Eye (tissue), 1 donor: ENCODE measurements at regions not wholly inside any gene's neighbourhood (a gene's known extent, or its start where the extent isn't known, plus 50 kb on each side); places are given as distances from the start of the nearest gene placed in this dataset.
A peak's percentile ranks its signal among the peaks of the same experiment; 100 is the strongest.

ENCODE experiments used
- DNase-seq: peaks from one replicate; pipeline ENCODE4 v3.0.0-alpha.2; 2015

DNA sequence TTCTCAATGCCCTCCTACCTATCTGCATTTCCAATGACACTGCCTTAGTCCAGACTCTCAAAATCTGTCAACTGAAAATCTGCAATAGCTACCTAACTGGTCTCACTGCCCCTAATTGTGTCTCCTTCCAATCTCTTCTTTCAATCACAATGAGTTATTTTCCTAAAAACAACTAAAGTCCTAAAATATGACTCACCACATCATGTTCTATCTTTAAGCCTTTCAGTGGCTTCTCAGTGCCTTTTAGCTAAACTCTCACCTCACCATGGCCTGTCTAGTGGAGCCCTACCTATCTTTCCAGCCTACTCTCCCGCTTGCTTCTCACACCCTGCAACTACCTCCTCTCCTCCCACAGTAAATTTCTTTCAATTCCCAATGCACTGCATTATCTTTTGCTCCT lies 220.9 kb upstream of the PKDCC start:
- no peak for DNase-seq

DNA sequence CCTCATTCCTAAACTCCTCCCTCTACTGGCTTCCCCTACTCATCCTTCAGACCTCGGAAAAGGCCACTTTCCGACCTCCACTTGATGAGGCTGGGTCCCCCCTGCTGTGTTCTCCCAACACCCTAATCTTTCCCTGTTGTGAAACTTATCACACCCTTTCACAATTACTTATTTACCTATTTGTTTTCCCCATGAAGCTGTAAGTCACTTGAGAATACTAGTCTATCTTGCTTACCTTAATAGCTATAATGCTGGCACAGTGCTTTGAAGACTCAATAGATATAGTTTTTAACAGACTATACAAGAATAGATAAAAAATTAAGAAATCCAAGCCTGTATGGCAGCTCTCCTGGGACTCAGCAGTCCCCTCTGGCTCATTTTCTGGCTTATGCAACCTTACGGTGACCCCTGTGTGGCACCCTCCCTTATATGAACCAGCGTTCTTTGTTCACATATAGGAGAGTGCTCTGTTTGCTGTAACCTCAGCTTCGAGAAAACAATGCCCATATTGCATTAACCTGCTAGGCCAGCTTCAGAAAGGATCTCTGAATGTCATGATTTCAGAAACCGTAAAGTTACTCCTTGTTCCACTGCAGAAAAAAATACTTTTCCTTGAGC lies 220.4 kb upstream of the PKDCC start:
- DNase-seq, result no peak

DNA sequence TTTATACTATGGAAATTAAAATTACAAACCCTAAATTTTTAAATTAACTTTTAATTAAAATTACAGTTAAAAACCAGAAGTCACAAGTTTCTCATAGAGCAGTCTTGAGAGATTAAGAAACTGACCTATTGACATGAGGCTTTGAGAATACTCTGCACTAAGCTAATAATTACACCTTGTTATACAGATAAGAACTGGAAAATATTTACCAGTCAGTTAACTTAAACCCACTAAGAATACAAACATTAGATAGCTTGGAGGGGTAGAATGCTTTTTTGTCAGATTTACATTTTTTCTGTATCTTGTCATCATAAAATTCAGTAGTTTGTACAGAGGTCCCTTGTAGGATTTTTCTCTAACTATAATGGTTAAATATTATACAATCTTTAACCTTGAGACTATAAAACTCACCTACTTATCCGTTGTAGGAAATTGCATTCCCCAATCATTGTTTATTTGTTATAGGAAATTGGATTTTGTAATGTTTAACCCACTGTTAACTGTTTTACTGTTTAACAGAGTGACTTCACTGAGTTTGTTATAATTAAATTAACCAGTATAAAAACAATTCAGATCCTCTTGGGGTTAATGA lies 219.7 kb upstream of the PKDCC start:
- no peak for DNase-seq

DNA sequence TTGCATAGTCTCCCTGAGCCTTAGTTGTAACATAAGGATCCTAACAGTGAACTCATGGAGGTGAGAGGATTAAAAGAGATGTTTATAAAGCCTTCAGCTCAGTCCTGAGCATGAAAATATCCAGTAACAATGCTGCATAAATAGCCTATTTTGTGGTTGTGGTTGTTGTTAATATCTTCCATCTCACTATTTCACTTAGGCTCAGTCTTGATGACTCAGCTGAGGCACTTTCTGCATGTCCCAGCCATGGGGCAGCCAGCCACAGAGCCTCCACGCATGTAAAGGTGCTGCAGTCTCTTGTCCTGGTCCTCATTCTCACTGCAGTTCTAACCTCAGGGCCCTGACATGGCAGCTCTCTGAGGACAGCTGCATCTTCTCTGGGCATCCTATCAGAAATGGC lies 218.8 kb upstream of the PKDCC start:
- DNase-seq, result no peak

DNA sequence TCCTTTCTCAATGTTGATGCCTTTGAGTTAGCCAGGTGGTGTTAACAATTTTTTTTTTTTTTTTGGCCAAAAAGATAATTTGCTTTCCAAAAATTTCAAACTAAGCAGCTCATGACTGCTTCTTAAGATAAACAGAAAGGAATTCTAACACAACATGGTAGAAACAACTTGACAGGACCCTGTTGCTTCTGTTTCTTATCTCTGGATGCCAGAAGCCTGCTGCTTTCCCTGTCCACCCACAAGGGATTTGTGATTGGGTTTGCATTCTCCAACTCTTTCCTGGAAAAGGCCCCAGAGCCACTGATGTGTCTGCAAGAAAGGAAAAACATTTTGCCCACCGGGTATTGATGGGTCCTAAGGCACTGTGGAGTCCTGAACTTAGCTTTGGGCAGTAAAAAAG lies 217.2 kb upstream of the PKDCC start:
- DNase-seq, result no peak

DNA sequence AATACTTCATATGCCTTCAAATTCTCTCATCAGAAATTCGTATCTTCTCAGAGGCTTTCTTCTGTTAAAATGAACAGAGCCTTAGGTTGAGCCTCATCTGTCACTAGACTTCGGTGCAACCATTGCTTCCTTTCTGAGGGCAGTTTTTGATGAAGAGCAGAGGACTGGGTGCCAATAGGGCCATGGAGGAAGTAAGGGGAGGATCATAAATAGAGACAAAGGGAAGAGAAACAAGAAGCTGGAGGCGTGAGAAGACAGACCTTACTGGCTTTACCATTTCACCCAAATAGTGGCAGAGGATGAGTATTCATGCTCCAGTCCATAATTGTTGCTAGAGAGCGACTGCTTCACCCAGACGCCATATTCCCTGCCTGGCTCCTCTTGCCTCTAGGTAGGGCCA lies 215.6 kb upstream of the PKDCC start:
- no peak for DNase-seq

DNA sequence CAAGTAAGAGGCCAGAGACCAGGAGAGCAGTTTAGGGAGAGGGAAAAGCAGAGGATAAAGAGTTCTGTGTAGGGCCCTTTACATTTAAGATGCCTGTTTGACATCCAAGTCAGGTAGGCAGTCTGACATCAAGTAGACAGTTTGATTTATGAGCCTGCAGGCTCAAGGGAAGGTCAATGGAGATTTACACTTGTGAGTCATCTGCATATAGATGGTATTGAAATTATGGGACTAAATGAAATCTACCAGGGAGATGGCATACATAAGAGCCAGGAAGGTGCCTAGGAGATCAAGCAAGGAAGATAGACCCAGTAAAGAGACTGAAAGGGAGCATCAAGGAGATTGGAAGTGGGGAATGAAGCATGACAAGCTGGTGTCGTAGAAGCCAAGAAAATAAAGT lies 212.4 kb upstream of the PKDCC start:
- no peak for DNase-seq

DNA sequence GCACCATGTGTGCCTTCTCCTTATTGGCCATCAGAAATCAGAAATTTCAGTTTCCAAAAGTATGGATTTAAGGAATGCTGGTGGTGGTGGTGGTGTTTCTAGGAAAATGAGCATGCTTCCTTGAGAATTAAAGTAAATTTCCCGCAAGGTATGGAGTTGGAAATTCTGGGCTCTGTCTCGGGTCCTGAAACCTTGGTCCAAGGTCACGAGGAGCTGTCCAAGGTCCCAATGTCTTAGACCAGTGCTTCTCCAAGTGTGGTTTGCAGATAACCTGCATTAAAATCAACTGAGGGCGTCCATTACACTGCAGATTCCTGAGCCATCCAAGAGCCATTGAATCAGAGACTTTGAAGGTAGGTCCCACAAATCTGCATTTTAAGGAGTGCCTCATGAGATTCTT lies 210.9 kb upstream of the PKDCC start:
- peak; percentile 83 for DNase-seq

DNA sequence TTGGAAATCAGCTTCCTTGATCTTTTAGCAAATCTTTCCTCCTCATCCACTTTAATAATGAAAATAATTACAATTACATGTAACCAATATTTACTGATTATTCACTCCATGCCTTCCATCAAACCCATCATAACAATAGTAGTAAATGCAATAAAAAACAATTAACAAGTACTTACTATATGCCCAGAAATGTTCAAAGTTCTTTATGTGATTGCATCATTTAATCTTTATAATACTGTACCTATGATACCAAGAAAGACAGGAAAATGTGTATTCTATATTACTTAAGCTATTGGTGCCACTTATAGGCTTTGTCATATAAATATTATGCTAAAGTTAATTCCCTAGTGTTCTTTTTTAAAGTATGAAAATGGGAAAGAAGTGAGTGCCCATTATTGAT lies 210.2 kb upstream of the PKDCC start:
- DNase-seq, result no peak

DNA sequence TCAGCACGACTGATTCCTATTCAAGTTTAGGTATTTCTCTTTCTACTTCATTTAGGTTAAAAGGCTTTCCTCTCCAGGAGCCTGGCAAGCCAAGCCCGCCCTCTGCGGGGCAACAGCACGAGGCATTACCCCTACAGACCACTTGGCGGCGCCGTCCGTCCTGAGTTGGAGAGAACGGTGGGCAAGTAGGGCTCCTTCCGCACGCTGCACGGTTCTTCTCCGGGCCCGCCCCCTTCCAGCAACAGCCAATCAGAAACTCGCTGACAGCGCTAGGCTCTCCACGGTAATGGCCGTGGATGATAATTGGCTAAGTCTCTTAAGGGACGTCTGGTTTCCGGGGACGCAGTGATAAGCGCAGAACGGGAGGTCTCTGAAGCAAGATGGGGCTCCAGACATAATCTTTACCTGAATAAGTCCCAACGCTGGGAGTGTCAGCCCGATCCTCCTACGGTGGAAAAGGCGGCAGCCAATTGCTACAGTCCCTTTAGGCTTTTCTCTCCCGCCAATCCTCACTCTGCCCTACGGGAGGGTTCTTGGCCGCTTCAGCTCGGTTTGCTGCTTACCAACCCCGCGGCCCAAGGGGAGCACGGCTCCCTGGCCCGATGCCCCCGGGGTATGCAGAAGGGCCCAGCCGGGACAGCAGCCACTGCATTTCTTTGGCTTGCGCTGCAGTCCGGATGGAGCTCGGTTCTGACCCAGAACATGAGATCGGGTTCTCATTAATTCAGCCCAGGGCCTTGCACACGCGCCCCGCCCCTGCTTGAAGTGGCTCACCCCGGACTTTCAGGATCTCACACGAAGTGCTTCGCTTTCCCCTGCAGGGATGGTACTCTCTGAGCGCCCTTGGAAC lies 206.9 kb upstream of the PKDCC start:
- peak; percentile 98 for DNase-seq

DNA sequence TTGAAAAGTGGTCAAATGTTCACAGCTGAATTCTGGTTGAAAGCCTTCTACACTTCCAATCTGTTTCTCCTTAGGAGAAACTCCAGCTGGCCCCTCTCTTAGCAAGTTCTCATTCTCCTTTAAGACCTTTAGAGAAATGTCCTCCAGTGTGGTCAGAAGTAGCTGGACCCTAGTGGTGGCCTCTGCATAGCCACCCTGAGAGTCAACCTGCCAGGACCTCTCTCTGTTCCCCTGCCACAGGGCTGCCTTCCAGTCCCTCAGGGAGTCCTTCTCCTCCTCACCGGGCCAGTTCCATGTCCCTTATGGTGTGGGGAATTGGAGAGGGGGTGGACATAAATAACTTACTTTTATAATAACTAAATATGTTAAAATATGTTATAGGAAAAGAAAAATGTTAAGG lies 200.9 kb upstream of the PKDCC start:
- no peak for DNase-seq

DNA sequence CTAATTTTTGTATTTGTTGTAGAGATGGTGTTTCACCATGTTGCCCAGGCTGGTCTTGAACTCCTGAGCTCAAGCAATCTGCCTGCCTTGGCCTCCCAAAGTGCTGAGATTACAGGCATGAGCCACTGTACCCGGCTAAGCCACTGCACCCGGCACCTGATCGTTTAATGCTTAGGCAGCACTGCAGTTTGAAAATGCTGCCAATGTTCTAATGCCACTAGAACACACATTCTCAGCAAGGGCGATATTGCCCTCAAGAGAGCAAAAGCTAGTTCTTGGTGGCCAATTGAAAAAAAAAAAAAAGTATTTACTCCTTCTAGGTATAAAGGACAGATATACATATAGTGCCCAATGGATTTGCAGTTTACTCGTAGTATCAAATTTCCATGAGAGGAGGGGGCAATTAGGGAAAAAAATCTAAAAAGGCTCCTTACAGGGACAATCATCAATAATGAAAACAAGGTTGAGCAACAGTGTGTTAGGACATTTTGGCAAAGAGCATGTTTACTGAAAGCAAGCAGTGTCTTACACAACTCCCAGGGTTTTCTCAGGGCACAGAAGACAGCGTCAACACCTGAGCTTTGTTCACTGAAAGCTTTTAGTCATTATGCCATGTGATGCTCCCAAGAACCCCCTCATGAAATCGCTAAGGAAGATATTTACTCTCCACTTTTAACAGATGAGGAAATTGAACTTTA lies 199.9 kb upstream of the PKDCC start:
- no peak for DNase-seq

DNA sequence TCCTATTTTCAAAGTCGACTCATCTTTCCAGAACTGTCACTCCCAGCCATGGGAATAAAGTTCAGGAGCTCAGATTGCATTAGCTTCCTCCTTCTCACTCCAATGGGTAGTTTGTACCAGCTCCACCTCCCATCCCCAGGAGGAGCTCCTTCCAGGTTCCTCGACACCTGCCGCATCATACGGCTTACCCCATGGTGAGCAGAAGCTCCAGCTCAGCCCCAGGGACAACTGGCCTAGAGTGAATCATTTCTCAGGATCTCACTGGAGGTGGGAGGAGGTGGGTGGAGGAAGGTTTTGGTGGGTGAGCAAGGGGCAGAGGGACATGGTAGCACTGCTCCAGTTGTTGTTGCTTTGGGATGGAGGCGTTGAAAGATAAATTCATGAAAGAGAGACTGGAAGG lies 196.3 kb upstream of the PKDCC start:
- DNase-seq, result no peak

DNA sequence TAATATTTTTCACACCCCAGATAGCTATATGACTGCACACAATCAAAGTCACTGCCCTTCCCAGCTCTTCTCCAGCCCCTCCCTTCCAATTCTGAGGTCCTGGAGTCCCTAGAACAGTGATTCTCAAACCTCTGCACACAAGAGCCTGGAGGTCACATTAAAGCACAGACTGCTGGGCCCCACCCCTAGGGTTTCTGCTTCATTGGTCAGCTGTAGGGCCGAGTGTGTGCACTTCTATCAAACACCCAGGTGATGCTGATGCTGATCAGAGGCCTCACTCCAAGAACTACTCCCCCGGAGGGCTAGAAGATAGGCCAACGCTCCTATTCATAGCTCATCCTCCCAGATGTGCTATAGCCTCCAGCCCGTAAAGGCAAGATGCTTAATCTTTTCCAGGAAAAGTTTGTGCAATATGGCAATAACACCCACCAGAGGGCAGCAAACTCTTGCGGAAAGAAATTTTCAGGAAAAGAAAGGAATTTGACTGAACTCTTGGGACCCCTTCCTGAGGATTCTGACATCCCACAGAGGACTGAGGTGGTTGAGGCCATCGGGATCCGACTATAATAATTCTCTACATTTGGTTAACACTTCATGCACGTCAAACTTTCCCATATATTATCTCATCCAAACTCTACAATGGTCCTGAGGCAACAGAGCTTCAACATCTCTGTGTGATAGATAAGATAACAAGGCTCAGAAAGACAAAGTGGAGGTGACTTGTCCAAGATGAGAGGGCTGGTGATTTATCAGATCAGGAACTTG lies 194.2 kb upstream of the PKDCC start:
- peak; percentile 91 for DNase-seq

DNA sequence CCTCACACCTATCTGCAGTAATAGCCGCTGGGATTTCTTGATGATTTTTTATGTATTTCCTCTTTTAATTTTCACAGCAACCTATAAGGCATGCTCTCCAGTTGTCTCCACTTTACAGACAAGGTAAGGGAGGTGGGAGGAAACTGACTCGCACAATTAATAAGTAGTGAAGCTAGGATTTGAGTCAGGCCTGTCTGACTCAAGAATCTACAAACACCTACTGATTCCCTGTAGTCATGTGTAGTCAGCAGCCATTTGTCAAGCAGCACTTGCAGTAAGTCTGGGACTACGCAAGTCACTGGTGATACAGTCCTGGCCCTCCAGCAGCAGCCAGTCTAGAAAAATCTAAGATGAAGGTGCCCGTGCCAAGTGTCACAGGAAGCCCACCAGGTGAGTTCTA lies 193.6 kb upstream of the PKDCC start:
- DNase-seq, result no peak

DNA sequence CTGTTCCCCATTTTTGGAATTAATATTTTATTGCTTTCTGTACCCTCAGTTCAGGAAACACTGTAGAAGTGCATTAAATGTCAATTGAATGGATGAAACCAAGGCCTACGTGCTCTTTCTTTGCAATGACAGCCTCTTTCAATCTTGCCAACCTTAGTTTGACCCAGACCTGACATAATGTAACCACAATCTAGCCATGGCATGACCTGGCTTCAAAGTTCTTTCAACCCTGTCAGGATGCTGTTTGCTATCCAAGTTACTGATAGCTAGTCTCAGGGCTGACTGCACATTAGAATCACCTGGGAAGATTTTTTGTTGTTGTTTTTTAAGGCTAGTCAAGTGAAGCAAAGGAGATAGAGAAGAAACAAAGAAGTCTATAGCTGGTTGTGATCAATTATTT lies 190.9 kb upstream of the PKDCC start:
- DNase-seq, result no peak

DNA sequence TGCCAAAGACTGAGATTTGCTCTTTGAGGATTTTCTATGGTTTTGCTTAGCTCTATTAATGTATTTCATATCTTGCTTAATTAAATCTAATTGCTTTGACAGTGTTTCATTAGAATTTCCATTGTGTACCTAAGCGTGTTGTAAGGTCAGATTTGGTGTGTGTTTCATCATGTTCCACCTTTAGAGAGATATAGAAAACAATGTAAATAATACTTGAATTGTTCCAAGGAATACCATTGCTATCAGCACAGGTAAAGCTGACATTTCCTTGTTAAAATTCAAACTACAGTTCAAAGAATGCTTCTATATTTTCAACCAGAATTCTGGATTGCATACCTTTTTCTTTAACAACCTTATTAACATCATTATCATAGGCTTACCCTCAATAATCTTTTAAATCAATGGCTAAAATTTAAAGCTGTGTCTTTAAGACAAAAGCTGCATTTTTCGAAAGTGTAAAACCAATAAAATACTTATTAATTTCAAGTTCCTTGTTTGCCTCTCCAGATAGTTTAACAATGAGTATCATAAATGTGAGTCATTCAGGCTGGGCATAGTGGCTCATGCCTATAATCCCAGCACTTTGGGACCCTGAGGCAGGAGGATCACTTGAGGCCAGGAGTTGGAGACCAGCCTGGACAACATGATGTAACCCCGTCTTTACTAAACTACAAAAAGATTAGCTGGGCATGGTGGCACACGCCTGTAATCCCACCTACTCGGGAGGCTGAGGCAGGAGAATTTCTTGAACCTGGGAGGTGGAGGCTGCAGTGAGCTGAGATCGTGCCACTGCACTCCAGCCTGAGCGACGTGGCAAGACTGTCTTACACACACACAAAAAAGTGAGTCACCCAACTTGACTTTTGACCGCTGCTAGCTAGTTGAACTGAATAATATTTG lies 188.0 kb upstream of the PKDCC start:
- DNase-seq, result no peak

DNA sequence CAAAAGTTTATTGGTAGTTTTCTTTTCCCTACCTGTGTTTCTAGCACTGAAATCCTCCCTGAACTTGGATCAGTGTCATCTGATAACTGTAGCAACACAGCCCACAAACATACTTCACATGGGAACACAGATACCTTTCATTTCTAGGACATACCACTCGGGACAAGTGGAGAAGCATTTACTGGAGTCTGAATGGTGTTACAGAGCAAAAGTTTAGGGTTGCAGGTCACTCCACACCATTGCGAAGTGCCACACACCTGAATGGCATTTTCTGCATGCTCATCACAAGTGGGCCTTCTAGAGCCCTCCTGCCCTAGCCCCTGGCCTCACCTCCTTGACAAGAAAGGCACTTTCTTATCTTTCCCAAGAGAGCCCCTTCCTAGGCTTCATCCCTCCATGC lies 184.8 kb upstream of the PKDCC start:
- no peak for DNase-seq

DNA sequence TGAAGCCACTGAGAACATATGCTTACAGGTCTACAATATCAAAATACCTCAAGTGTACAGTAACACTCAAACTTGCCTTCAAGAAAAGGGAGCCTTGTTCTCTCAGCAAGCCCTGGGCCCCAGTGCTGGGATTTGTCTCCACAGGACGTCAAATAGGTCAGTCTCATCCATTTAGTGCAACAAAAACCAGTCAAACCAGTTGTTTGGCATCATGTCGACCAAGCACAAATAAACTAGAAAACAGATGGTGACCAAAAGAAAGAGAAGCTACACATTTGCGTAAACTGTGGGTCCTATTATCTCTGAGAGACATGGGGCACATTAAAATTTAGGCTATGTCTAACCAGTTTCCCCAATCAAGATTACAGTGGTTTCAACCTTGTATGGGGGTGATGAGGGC lies 182.6 kb upstream of the PKDCC start:
- DNase-seq, result no peak

DNA sequence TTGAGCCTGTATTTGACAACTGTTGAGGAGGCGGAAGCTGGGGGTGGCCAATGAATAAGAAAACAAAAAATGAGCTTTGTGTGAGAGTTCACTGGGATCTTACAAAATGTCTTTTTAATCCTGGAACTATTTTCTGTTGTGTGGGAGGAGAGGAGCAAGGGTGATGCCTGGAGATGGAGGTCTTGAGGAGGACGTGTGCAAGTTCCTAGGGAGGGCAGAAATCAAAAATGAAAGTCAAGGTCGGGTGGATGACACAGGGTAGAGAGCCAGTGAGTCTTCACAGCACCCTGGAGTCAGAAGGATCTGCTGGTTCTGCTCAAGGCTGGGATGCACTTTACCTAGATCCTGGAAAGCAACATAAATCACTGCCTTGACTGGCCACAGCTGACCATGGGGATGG lies 180.3 kb upstream of the PKDCC start:
- DNase-seq, result no peak

DNA sequence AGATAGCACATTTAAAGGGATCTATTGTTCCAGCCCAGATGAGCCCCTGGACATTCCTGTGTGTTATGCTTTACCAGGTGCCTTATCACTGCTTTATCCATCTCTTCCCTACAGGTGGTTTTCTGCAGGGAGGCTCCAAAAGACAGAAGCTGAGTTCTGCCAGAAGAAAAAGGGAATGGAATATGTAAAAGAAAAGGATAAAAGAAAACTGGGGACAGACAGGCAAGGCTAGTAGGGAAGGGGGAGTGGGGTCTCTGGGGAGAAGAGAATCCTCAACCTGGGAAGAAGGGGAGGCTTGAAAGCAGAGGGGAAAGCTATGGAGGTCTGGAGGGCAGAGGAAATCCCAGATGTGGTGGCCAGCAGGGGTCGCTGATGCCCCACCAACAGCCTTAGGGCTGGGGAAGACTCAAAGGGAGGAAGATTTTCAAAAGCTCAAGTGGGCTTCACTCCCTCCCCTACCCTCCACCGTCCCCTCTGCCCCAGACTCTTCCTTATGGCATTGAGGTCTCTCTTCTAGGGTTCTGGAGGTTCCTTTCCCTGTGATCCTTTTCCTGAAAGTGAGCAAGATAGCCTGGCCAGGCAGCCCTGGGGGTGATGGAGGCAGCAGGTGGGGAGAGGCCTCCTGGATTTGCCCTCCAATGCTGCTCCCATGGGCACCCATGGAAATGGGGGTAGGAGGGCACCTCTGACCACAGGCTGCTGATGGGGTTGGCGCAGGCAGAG lies 178.1 kb upstream of the PKDCC start:
- peak; percentile 93 for DNase-seq
